Loucy (cell line): ENCODE measurements at regions not wholly inside any gene's neighbourhood (a gene's known extent, or its start where the extent isn't known, plus 50 kb on each side); places are given as distances from the start of the nearest gene placed in this dataset.

Experiments used
- H2AFZ ChIP-seq: fragments of 200-600 bp; sonication (generic); 2 replicates; pipeline ENCODE4 v1.6.0; 2016; ENCODE audit warnings: antibody characterized with exemption, mild to moderate bottlenecking, low read length, moderate library complexity
- H3F3A ChIP-seq: fragments of 200-600 bp; 2 replicates; pipeline ENCODE4 v1.6.0; 2016; ENCODE audit warnings: antibody characterized with exemption, low read depth, mild to moderate bottlenecking
- H3K27me3 ChIP-seq: fragments of 200-600 bp; sonication (generic); 2 replicates; pipeline ENCODE4 v1.6.1; 2014; ENCODE audit warnings: low read length, mild to moderate bottlenecking; ENCODE audit not compliant: insufficient read depth, poor library complexity, severe bottlenecking
- H3K36me3 ChIP-seq: fragments of 200-600 bp; sonication (generic); 2 replicates; pipeline ENCODE4 v1.6.1; 2016; ENCODE audit warnings: low read length; ENCODE audit not compliant: insufficient read depth
- H3K4me1 ChIP-seq: fragments of 200-600 bp; sonication (generic); 2 replicates; pipeline ENCODE4 v1.5.1; 2014; ENCODE audit warnings: low read length, mild to moderate bottlenecking; ENCODE audit not compliant: insufficient read depth, poor library complexity, severe bottlenecking
- H3K4me2 ChIP-seq: fragments of 200-600 bp; sonication (generic); 2 replicates; pipeline ENCODE4 v1.6.0; 2014; ENCODE audit warnings: antibody characterized with exemption, low read length, low read depth, mild to moderate bottlenecking; ENCODE audit not compliant: poor library complexity, severe bottlenecking
- H3K4me3 ChIP-seq: fragments of 200-600 bp; sonication (generic); 2 replicates; pipeline ENCODE4 v1.5.1; 2014; ENCODE audit warnings: low read length, mild to moderate bottlenecking, mixed read lengths; ENCODE audit not compliant: poor library complexity, severe bottlenecking
- H3K79me2 ChIP-seq: fragments of 200-600 bp; sonication (generic); 2 replicates; pipeline ENCODE4 v1.6.1; 2014; ENCODE audit warnings: low read length; ENCODE audit not compliant: insufficient read depth
- H3K9ac ChIP-seq: fragments of 200-600 bp; sonication (generic); 2 replicates; pipeline ENCODE4 v1.6.0; 2014; ENCODE audit warnings: mild to moderate bottlenecking, low read depth, low read length, moderate library complexity; ENCODE audit not compliant: poor library complexity, severe bottlenecking
- H3K9me2 ChIP-seq: fragments of 200-600 bp; sonication (generic); replicated peaks from 2 replicates; pipeline ENCODE4 v1.6.1; 2016; ENCODE audit warnings: low read depth, low read length, mixed read lengths
- H3K9me3 ChIP-seq: fragments of 200-600 bp; sonication (generic); 2 replicates; pipeline ENCODE4 v1.6.1; 2014; ENCODE audit warnings: mild to moderate bottlenecking, antibody characterized with exemption, low read length, low read depth; ENCODE audit not compliant: insufficient read depth
- H4K20me1 ChIP-seq: fragments of 200-600 bp; sonication (generic); 2 replicates; pipeline ENCODE4 v1.6.0; 2014; ENCODE audit warnings: antibody characterized with exemption, low read length, mild to moderate bottlenecking; ENCODE audit not compliant: insufficient read depth, poor library complexity, severe bottlenecking
- EZH2phosphoT487 ChIP-seq: fragments of 200-600 bp; IDR thresholded peaks from 2 replicates; pipeline ENCODE4 v1.6.1; 2018; ENCODE audit warnings: antibody characterized with exemption, mild to moderate bottlenecking, moderate library complexity, borderline replicate concordance
- TF ChIP-seq, protein P1 (sequence below): fragments of 200-600 bp; sonication (generic); conservative IDR thresholded peaks from 2 replicates; pipeline ENCODE4 v1.5.1; 2014; ENCODE audit warnings: mild to moderate bottlenecking, antibody characterized with exemption, low read length

DNA sequence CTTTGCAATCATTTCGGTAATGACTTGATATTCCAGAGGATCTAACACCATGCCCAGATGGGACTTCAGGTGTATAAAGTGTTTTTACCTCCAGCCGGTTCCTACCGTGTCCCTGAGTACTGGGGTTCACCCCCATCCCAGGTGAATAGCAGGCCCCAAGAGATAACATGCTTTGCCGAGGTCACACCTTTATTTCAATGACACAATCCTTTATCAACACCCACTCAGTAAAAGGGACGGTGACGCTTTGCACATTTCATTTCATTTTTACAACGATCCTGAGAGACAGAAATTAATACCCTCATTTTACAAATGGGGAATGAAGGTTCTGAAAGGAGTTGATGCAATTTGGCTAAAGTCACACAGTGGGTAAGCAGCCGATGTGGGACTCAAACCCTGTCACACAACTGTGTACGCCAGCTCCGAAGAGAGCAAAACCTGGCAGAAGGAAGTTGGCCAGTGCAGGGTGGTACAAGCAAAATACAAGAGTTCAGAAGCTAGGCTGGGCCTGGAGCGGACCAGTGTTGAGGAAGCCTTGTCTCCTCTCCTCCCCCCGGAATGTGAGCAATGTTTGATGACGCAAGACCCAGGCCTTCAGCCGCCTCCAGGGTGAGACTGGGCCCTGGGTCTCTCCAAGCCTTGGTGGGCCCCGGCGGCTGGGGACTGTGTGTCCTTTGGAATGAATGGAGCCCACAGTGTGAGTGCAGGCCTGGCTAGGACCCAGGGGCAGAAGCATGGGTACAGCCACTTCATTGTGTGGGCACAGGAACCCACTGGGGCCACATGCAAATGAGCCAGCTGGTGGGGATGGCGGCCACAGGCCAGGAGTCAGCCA, 139.6 kb upstream of the MYCN start:
- Histone ChIP-seq H3K9me2 (no peaks in the 10 kb centered on the region), H3K4me1 (no peaks in the 10 kb centered on the region), H2AFZ (no peak overlapping the region), H4K20me1 (no peaks in the 10 kb centered on the region), H3K9ac (no peak overlapping the region), H3F3A (no peaks in the 10 kb centered on the region), H3K9me3 (no peaks in the 10 kb centered on the region), H3K79me2 (no peaks in the 10 kb centered on the region), H3K4me3 (no peak overlapping the region), H3K4me2 (no peak overlapping the region), H3K36me3 (no peaks in the 10 kb centered on the region), H3K27me3 (no peaks in the 10 kb centered on the region)
- TF ChIP-seq, protein P1, sequence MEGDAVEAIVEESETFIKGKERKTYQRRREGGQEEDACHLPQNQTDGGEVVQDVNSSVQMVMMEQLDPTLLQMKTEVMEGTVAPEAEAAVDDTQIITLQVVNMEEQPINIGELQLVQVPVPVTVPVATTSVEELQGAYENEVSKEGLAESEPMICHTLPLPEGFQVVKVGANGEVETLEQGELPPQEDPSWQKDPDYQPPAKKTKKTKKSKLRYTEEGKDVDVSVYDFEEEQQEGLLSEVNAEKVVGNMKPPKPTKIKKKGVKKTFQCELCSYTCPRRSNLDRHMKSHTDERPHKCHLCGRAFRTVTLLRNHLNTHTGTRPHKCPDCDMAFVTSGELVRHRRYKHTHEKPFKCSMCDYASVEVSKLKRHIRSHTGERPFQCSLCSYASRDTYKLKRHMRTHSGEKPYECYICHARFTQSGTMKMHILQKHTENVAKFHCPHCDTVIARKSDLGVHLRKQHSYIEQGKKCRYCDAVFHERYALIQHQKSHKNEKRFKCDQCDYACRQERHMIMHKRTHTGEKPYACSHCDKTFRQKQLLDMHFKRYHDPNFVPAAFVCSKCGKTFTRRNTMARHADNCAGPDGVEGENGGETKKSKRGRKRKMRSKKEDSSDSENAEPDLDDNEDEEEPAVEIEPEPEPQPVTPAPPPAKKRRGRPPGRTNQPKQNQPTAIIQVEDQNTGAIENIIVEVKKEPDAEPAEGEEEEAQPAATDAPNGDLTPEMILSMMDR: no peak
- no peak for TF ChIP-seq EZH2phosphoT487

DNA sequence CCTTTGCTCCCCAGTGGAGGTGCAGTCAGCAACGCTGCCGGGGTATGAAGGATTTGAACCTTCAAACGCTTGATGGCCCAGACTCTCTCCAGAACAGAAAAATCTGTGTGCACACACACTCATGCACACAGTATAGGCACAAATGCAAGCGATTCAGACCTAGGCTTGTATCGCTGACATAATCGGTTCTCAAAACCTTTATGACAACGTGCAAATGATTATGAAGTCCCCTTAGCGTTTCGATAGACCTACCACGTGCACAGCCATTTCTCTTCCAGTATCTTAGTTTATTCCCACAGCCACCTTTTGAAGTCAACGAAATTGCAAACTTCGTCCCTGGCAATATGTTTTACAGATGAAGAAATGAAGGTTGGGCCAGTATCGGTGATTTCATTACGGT, 138.9 kb upstream of the MYCN start:
- Histone ChIP-seq H4K20me1 (no peaks in the 10 kb centered on the region), H3K4me1 (no peaks in the 10 kb centered on the region), H3K9me2 (no peaks in the 10 kb centered on the region), H3K4me2 (no peak overlapping the region), H3K27me3 (no peaks in the 10 kb centered on the region), H3K9ac (no peak overlapping the region), H3K79me2 (no peaks in the 10 kb centered on the region), H3K9me3 (no peaks in the 10 kb centered on the region), H3K36me3 (no peaks in the 10 kb centered on the region), H3K4me3 (no peak overlapping the region), H2AFZ (no peak overlapping the region), H3F3A (no peaks in the 10 kb centered on the region)
- no peak for TF ChIP-seq EZH2phosphoT487
- TF ChIP-seq, protein P1: no peak

DNA sequence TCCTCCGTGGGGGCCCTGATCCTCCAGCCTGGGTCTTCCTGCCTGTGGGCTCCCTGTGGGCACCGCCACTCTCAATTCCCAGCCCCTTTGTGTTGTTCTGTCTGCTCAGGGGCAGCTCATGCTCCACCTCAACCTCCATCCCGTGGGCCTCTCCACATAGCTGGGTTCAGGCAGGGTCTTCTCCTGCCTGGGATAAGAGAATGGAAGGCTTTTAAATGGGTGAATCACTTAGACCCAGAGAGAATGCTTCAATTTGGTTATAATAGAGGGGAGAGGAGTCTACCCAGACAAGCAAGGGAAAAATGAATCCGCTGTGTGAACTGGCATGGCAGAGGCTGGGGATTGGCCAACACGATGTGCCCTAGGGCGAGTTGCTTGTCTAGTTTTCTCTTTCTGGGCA, 138.4 kb upstream of the MYCN start:
- Histone ChIP-seq H3K9ac (no peak overlapping the region), H3K4me3 (no peak overlapping the region), H3K79me2 (no peaks in the 10 kb centered on the region), H4K20me1 (no peaks in the 10 kb centered on the region), H3K4me1 (no peaks in the 10 kb centered on the region), H3K4me2 (no peak overlapping the region), H3K9me3 (no peaks in the 10 kb centered on the region), H3K36me3 (no peaks in the 10 kb centered on the region), H3K9me2 (no peaks in the 10 kb centered on the region), H3F3A (no peaks in the 10 kb centered on the region), H2AFZ (no peak overlapping the region), H3K27me3 (no peaks in the 10 kb centered on the region)
- TF ChIP-seq EZH2phosphoT487: no peak
- TF ChIP-seq, protein P1: no peak
